ENCODE measurements at regions not wholly inside any gene's neighbourhood (a gene's known extent, or its start where the extent isn't known, plus 50 kb on each side); places are given as distances from the start of the nearest gene placed in this dataset.
"Not testable (repeated sequence)": the region's sequence is repeated elsewhere in the genome, so short reads cannot be mapped to it uniquely, and the experiment has no call there.

DNA sequence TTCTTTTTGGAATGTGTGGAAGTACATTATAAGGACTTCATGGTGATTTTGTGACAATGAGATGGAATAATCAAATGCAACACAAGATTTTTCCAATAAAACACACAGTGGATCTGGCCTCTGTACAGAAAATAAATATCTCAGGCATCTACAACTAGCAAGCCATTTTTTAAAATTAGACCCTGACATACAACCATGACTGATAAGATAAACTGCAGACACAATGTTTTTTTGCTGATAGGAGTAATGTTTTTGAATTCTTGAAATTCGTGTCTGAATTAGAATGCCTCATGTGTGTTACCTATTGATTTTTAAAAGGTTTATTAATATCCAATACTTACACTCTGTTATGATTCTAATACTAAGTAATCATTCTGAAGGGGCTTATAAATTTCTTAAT lies 328.1 kb downstream of the HGF start:
- no peak overlapping the region for H2BK12ac ChIP-seq (ENCODE audit: low read length)
- H4K8ac ChIP-seq (ENCODE audit: low read depth, low read length): no peak overlapping the region
- no peak overlapping the region for H2AK5ac ChIP-seq (ENCODE audit: low read length)
- no peaks in the 10 kb centered on the region for H3K36me3 ChIP-seq (ENCODE audit: control insufficient read depth in 1 of 2, insufficient read depth in 2 of 2, low read length in 2 of 2)
- no peak overlapping the region for H3K14ac ChIP-seq (ENCODE audit: low read length)
- H2BK5ac ChIP-seq (ENCODE audit: low read depth, low read length, poor library complexity): no peak overlapping the region
- no peak overlapping the region for H3K4me2 ChIP-seq (ENCODE audit: low read length)
- no peaks in the 10 kb centered on the region for H3K27me3 ChIP-seq (ENCODE audit: insufficient read depth, low read length)
- H3K79me2 ChIP-seq (ENCODE audit: control insufficient read depth, insufficient read depth, low read length, poor library complexity): no peaks in the 10 kb centered on the region
- H4K91ac ChIP-seq (ENCODE audit: low read depth, low read length): no peak overlapping the region
- H3K18ac ChIP-seq (ENCODE audit: low read length): no peak overlapping the region
- DNase-seq: peak in 1 of 2 donors; percentile 63
- no peak overlapping the region for H2BK120ac ChIP-seq (ENCODE audit: insufficient read depth, low read length, poor library complexity)
- H3K4ac ChIP-seq (ENCODE audit: low read depth, low read length): no peak overlapping the region
- no peaks in the 10 kb centered on the region for H3K79me1 ChIP-seq (ENCODE audit: low read length)
- no peak overlapping the region for H3K4me3 ChIP-seq (ENCODE audit: low read depth, low read length)
- H3K9me3 ChIP-seq (ENCODE audit: insufficient read depth, low read depth, low read length): no peaks in the 10 kb centered on the region
- no peak overlapping the region for H4K12ac ChIP-seq (ENCODE audit: low read depth, low read length)
- no CpG with 5 or more reads among the region's 1 CpG for WGBS (ENCODE audit: extremely low coverage, insufficient coverage, insufficient read length)
- no peak overlapping the region for H2AFZ ChIP-seq (ENCODE audit: insufficient read depth, low read length, poor library complexity)
- H3K27ac ChIP-seq (ENCODE audit: low read depth, low read length): no peak overlapping the region
- no peaks in the 10 kb centered on the region for H3K4me1 ChIP-seq (ENCODE audit: control insufficient read depth in 1 of 2, insufficient read depth in 2 of 2, low read length in 2 of 2)
- H3K23ac ChIP-seq (ENCODE audit: low read length): no peak overlapping the region
- no peak overlapping the region for H3K9ac ChIP-seq (ENCODE audit: low read length)

DNA sequence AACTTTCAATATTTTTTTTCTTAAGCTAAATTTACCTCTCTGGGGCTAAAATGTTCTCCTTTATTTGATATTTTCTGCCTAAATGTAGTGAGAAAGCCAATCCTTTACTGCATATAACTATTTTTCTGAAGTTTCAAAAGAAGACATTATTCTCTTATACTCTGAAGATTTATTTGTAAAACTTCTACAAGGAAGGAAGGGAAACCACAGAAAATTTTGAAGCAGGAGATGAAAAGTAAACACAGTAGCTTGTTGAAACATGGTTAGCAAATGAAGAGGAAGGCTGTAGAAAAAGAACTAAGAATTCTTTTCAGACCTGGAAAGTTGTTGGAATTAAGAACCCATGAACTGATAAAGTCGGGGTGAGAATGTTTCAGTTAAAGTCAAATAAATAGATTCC lies 330.3 kb downstream of the HGF start:
- no CpG with 5 or more reads among the region's 1 CpG for WGBS (ENCODE audit: extremely low coverage, insufficient coverage, insufficient read length)

GRCh38 chr7:81437160-81437559 lies 332.7 kb downstream of the HGF start:
- H3K14ac ChIP-seq (ENCODE audit: low read length); H3K4me1 ChIP-seq (ENCODE audit: control insufficient read depth in 1 of 2, insufficient read depth in 2 of 2, low read length in 2 of 2); H2BK120ac ChIP-seq (ENCODE audit: insufficient read depth, low read length, poor library complexity); H3K36me3 ChIP-seq (ENCODE audit: control insufficient read depth in 1 of 2, insufficient read depth in 2 of 2, low read length in 2 of 2); H3K79me1 ChIP-seq (ENCODE audit: low read length); H3K79me2 ChIP-seq (ENCODE audit: control insufficient read depth, insufficient read depth, low read length, poor library complexity); H2BK12ac ChIP-seq (ENCODE audit: low read length); H3K9ac ChIP-seq (ENCODE audit: low read length); H3K4me2 ChIP-seq (ENCODE audit: low read length); H3K4ac ChIP-seq (ENCODE audit: low read depth, low read length); H2AK5ac ChIP-seq (ENCODE audit: low read length); H3K4me3 ChIP-seq (ENCODE audit: low read depth, low read length); H2AFZ ChIP-seq (ENCODE audit: insufficient read depth, low read length, poor library complexity); H3K23ac ChIP-seq (ENCODE audit: low read length); H4K8ac ChIP-seq (ENCODE audit: low read depth, low read length); H4K12ac ChIP-seq (ENCODE audit: low read depth, low read length); H3K9me3 ChIP-seq (ENCODE audit: insufficient read depth, low read depth, low read length); H3K27me3 ChIP-seq (ENCODE audit: insufficient read depth, low read length); H2BK5ac ChIP-seq (ENCODE audit: low read depth, low read length, poor library complexity); H3K18ac ChIP-seq (ENCODE audit: low read length); H3K27ac ChIP-seq (ENCODE audit: low read depth, low read length); DNase-seq; H4K91ac ChIP-seq (ENCODE audit: low read depth, low read length): not testable (repeated sequence)
- no CpG with 5 or more reads among the region's 29 CpGs for WGBS (ENCODE audit: extremely low coverage, insufficient coverage, insufficient read length)

More for the DNA sequence above, 330.3 kb downstream of the HGF start:
- H2AK5ac ChIP-seq (ENCODE audit: low read length): no peak overlapping the region
- no peak overlapping the region for H4K8ac ChIP-seq (ENCODE audit: low read depth, low read length)
- H3K79me1 ChIP-seq (ENCODE audit: low read length): no peaks in the 10 kb centered on the region
- no peak overlapping the region for H3K27ac ChIP-seq (ENCODE audit: low read depth, low read length)
- no peak for DNase-seq
- no peak overlapping the region for H3K9ac ChIP-seq (ENCODE audit: low read length)
- H3K4me1 ChIP-seq (ENCODE audit: control insufficient read depth in 1 of 2, insufficient read depth in 2 of 2, low read length in 2 of 2): no peaks in the 10 kb centered on the region
- H3K23ac ChIP-seq (ENCODE audit: low read length): no peak overlapping the region
- no peaks in the 10 kb centered on the region for H3K9me3 ChIP-seq (ENCODE audit: insufficient read depth, low read depth, low read length)
- H4K91ac ChIP-seq (ENCODE audit: low read depth, low read length): no peak overlapping the region
- no peak overlapping the region for H2BK120ac ChIP-seq (ENCODE audit: insufficient read depth, low read length, poor library complexity)
- no peaks in the 10 kb centered on the region for H3K27me3 ChIP-seq (ENCODE audit: insufficient read depth, low read length)
- no peak overlapping the region for H3K14ac ChIP-seq (ENCODE audit: low read length)
- H2BK12ac ChIP-seq (ENCODE audit: low read length): no peak overlapping the region
- no peak overlapping the region for H3K4ac ChIP-seq (ENCODE audit: low read depth, low read length)
- no peak overlapping the region for H3K18ac ChIP-seq (ENCODE audit: low read length)
- H3K4me3 ChIP-seq (ENCODE audit: low read depth, low read length): no peak overlapping the region
- no peaks in the 10 kb centered on the region for H3K79me2 ChIP-seq (ENCODE audit: control insufficient read depth, insufficient read depth, low read length, poor library complexity)
- H2AFZ ChIP-seq (ENCODE audit: insufficient read depth, low read length, poor library complexity): no peak overlapping the region
- no peaks in the 10 kb centered on the region for H3K36me3 ChIP-seq (ENCODE audit: control insufficient read depth in 1 of 2, insufficient read depth in 2 of 2, low read length in 2 of 2)
- no peak overlapping the region for H4K12ac ChIP-seq (ENCODE audit: low read depth, low read length)
- H2BK5ac ChIP-seq (ENCODE audit: low read depth, low read length, poor library complexity): no peak overlapping the region
- H3K4me2 ChIP-seq (ENCODE audit: low read length): no peak overlapping the region

GRCh38 chr7:81433692-81434331 lies 336.0 kb downstream of the HGF start:
- Histone ChIP-seq H4K12ac (ENCODE audit: low read depth, low read length) (no peak overlapping the region), H3K14ac (ENCODE audit: low read length) (no peak overlapping the region), H4K91ac (ENCODE audit: low read depth, low read length) (no peak overlapping the region), H3K4me2 (ENCODE audit: low read length) (no peak overlapping the region), H2BK5ac (ENCODE audit: low read depth, low read length, poor library complexity) (no peak overlapping the region), H3K9ac (ENCODE audit: low read length) (no peak overlapping the region), H3K18ac (ENCODE audit: low read length) (no peak overlapping the region), H3K79me2 (ENCODE audit: control insufficient read depth, insufficient read depth, low read length, poor library complexity) (no peaks in the 10 kb centered on the region), H3K27ac (ENCODE audit: low read depth, low read length) (no peak overlapping the region), H3K36me3 (ENCODE audit: control insufficient read depth in 1 of 2, insufficient read depth in 2 of 2, low read length in 2 of 2) (no peaks in the 10 kb centered on the region), H2AK5ac (ENCODE audit: low read length) (no peak overlapping the region), H3K23ac (ENCODE audit: low read length) (no peak overlapping the region), H3K79me1 (ENCODE audit: low read length) (no peaks in the 10 kb centered on the region), H2AFZ (ENCODE audit: insufficient read depth, low read length, poor library complexity) (no peak overlapping the region), H3K4me1 (ENCODE audit: control insufficient read depth in 1 of 2, insufficient read depth in 2 of 2, low read length in 2 of 2) (no peaks in the 10 kb centered on the region), H2BK120ac (ENCODE audit: insufficient read depth, low read length, poor library complexity) (no peak overlapping the region), H3K4ac (ENCODE audit: low read depth, low read length) (no peak overlapping the region), H3K27me3 (ENCODE audit: insufficient read depth, low read length) (no peaks in the 10 kb centered on the region), H3K9me3 (ENCODE audit: insufficient read depth, low read depth, low read length) (no peaks in the 10 kb centered on the region), H2BK12ac (ENCODE audit: low read length) (no peak overlapping the region), H4K8ac (ENCODE audit: low read depth, low read length) (no peak overlapping the region), H3K4me3 (ENCODE audit: low read depth, low read length) (no peak overlapping the region)
- WGBS (ENCODE audit: extremely low coverage, insufficient coverage, insufficient read length): no CpG with 5 or more reads among the region's 3 CpGs
- DNase-seq: no peak
